Stimulated activated CD4-positive, alpha-beta T cell treated with anti-CD3 and anti-CD28 coated beads, Interleukin-15, amount 100 ng/mL, for 24 hours (primary cell): ENCODE measurements at regions not wholly inside any gene's neighbourhood (a gene's known extent, or its start where the extent isn't known, plus 50 kb on each side); places are given as distances from the start of the nearest gene placed in this dataset.

Source experiments
- DNase-seq: peaks from one replicate; pipeline ENCODE4 v3.0.0-alpha.2; 2020

DNA sequence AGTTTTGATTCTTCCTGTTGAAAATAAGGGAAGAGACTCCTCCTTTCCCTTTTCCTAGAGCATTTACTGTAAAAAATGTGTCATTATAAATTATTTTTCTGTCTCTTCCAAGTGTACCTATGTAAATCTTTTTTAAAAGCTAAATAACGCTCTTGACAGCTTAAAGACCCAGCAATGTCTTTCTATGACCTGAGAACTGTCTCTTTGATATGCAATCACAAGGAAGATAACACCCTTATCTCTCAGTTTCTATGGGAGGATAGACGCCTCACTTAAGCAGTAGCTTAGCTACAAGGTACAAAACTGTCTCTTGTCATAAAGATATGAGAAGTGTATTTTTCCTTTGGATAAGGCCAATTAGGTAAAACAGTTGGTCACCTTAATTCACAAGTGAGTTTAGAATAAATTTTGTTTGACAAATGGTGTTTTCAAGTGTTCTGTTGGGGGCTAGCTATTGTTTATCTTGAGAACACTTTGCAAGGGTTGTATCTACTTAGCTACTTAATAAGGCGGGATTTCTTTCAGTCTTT, 980.6 kb upstream of the EYS start:
- no peak for DNase-seq

DNA sequence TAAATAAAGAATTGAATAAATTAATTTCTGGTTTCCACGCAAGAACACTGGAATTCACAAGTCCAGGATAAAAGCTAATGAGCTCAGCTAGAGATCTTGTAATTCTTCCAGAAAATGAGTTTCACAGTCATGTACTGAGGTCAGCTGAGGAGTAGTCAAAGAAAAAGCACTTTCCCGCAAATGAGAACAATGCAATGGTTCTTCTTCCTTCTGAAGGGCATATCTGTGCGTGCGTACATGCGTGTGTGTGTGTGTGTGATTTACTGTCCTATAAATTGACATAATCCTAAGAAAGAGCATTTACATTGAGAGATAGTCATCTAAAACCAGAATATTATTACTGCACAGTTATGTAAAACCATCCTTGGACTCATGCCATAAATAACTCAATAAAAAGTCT, 968.9 kb upstream of the EYS start:
- DNase-seq: no peak

DNA sequence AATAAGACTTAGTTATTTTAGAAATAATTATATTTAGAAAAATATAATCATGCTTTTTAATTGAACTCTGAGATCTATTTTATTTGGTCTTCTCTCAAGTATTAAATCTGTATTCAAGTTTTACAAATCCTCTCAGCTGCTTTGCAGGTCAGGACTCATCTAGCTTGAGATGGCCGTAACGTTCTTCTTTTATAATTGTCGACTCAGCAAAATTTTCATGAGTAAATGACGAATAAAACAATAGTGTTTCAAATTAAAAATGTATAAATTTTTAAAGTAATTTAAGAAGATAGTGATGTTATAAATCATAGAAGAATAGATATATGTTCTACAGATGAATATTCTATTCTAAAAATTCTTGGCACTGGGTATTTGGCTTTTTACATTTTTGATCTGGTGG, 957.1 kb upstream of the EYS start:
- no peak for DNase-seq

DNA sequence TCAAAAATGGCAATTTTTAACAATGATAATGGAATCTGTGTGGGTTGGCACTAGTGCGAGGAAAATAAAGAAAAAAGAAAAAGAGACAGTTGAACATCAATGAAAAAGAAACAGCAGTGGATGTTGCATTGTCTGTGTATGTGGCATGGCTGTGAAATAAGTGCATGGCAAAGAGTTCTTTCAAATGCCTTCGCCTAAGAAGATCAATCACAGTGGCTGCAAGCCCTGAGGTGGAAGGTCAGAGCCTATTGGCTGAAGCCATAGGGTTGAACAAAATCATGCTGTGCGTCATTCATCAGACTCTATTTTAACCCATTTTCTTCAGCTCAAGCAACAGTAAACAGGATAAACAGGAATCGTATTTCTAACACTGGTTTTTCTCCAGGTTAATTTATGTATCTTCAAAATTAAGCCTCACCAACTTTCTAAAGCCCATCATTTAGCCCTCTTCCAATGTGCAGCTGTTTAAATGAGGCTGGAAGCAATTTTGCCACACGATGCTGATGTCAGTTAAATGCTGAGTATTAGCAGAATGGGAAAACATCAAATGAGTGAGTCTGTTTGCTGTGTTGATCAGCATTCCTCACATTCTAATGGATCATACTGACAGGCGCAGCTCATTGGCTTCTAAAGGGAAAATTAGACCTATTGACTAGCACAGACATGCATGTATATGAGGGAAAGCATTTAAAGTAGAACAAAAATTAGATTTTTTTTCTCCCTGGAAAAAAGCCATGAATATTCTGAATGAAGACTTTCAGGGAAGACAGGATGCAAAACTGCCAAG, 955.9 kb upstream of the EYS start:
- no peak for DNase-seq

DNA sequence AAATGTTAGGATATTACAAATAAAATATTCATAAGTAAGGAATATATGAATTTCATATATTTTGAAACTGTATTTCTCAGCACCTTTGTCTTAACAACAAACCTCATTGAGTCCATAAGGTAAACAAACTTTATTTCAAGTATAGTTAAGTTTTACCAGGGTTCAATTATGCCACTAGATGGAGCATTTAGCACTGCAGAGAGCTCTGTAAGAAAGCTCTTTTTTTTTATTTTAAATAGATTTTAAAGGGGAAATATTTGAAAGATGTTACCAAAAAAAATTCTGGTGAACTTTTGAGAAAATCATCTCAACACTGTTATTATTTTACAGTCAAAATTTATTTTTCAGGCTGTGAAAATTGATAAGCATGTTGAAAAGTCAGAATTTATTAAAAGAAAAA, 955.2 kb upstream of the EYS start:
- DNase-seq: no peak

DNA sequence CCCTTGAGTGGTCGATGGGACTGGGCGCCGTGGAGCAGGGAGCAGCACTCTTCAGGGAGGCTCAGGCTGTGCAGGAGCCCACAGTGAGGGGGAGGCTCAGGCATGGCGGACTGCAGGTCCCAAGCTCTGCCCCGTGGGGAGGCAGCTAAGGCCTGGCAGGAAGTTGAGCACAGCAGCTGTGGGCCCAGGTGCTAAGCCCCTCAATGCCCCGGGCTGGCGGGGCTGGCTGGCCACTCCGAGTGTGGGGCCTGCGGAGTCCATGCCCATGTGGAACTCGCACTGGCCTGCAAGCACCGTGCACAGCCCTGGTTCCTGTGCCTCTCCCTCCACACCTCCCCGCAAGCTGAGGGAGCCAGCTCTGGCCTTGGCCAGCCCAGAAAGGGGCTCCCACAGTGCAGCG, 948.4 kb upstream of the EYS start:
- no peak for DNase-seq

DNA sequence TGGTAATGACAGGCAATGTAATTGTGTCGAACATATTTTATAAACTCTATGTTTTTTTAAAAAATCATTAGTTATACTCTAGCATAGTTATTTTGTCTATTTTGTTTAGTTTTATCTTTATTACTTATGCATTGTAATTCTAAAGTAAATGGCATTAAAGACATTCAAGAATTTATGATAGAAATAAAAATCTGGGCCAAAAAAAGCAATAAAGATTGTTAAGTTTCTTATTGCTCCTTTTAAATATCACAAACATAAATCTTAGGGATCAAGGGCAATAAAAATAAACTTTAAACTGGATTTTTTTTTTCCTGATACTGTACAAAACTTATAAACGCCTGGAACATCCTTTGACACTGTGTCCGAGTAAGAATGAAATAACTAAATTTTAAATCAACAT, 931.5 kb upstream of the EYS start:
- DNase-seq: no peak

DNA sequence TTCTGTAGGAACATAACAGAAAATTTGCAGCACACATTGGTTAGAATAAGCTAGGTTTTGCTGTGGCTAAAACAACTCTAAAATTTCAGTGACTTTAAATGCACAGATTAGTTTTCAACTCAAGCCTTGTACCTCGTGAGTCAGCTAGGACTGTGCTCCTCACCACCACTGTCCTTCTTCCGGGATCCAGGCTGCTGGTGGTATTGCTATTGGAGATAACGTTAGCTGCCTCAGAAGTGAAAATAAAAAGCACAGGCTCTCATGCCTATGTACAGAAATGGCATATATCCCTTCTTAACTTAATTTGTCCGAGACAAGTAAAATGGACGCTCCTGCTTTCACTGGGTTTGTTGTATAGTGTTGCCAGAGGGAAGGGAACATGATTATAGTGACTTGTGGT, 931.1 kb upstream of the EYS start:
- no peak for DNase-seq

DNA sequence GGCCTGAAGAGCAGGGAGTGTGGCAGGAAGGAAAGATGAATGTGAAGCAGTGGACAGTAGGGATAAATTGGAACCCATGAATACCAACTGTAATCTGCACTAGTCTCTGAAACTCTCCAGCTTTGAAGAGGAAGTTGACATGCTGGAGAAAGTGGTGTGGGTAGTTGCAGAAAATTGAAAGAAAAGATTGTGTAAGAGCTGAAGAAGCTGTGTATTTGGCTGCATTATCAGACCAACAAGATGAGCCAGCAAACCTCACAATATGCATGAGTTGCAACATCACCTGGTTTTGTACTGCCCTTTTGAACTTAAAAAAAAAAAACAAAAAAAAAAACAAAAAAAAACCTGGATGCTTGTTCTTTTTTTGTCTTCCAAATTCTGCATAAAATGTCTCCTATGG, 921.9 kb upstream of the EYS start:
- no peak for DNase-seq

DNA sequence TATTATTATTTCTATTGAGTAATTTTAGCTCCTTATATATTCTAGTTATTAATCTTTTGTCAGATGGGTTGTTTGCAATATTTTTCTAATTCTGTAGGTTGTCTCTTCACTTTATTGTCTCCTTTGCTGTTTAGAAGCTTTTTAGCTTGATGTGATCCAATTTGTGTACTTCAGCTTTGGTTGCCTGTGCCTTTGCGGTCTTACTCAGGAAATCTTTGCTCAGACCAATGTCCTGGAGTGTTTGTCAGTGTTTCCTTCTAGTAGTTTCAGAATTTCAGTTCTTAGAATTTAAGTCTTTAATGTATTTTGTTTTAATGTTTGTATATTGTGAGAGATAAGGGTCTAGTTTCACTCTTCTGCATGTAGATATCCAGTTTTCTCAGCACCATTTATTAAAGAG, 916.0 kb upstream of the EYS start:
- no peak for DNase-seq

DNA sequence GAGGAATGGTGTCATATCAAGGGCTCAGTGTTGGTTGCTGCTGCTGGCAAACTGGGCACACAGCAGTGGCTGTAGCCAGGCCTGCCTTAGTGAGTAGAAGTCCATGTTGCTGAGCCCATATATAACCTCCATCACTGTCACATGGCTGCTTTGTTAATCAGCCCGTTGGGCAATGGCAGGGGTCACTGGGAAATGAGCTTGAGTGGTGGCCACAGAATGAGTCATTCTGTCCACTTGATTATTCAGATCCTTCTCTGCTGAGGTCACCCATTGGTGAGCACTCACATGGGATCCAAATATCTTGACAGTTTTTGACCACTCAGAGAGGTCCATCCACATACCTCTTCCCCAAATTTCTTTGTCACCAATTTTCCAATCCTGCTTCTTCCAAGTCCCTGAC, 898.9 kb upstream of the EYS start:
- no peak for DNase-seq

DNA sequence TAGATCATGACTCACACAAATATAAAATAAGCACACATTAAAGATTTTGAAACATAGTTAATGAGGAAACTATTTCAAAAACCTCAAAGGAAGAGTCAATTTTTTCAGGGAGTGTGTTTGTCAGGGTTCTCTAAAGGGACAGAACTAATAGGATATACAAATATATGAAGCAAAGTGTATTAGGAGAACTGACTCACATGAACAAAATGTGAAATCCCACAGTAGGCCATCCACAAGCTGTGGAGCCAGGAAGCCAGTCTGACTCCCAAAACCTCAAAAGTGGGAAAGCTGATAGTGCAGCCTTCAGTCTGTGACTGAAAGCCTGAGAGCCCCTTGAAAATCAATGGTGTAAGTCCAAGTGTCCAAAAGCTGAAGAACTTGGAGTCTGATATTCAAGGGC, 898.0 kb upstream of the EYS start:
- DNase-seq: no peak

DNA sequence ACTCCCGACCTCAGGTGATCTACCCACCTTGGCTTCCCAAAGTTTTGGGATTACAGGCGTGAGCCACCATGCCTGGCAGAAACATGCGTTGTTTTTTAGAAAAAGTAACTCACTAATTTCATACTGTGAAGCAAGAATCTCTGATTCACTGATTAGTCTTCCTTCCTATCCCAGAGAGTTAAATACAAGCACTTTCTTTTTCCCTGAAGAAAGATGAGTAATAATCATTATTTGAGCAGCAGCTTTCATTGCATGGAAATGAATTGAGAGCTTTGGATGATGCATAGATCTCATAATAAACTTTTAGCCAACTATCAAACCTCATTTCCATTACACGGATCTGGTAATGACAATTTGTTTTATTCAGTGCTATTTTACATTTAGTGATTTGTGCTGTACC, 892.5 kb upstream of the EYS start:
- no peak for DNase-seq

DNA sequence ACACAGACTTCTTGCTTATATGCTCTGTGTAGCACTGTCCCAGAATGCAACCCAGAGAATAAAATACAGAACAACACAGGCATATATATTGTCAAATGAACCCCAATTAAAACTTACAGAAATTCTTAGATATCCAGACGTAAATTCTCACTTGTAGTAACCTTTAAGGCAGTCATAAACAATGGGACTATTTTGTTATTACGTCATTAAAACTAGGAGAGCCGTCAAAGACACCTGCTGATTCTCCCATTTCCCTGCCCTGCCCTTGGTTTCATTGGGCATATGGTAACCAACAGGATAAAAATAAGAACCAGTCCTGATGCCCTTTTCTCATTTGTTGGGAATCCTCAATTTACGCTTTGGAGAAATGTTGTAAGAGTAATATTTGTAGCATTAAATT, 871.3 kb upstream of the EYS start:
- no peak for DNase-seq

DNA sequence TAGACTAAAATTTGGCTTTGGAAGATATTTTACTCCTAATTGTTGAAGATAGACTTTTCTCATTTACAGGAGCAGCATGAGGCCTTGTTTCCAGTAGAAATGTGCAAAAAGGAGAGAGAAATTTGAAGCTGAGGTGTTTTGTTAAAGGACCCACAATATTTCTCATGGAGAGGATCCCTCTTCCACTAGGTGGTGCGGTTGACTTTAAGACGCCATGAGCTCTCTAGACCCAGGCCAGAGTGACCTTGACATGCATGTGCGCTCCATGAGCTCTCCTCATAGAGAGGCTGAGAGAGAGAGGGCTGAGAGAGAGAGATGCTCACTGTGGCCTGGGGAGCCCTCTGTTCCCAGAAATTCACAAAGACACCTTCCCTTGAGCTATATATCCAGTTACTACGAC, 861.2 kb upstream of the EYS start:
- DNase-seq: no peak

DNA sequence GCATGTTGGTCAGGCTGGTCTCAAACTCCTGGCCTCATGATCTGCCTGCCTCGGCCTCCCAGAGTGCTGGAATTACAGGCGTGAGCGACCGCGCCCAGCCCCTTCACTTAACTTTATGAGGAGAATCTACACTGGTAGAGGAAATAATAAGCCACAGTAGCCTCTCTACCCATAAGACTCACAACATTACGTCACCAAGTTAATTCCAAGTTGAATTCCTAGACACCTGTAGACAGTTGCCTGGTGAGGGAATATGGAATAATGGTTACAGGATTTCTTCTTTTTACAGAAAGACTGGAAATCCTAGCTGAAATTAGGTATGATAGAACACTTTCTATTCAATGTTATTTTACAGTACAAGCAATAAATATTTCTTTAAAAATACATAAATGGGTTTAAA, 854.5 kb upstream of the EYS start:
- DNase-seq: no peak

DNA sequence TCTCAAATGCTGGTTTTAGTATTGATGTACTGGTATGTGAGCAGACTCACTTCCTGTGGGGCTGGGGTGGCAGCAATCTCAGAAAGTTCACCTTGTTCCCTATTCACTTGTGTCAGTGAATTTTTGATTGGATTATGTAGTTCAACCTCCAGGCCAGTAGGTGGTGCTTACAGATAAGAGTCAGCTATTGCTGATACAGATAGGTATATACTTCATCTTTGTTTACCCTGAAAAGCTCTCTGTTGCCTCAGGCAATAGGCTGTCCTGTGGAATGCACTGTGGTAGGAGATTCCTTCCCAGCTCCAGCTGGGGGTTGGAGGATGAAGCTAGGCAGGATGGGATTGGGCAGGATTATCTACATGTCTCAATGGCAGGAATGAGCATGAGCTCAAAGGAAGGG, 851.2 kb upstream of the EYS start:
- no peak for DNase-seq

DNA sequence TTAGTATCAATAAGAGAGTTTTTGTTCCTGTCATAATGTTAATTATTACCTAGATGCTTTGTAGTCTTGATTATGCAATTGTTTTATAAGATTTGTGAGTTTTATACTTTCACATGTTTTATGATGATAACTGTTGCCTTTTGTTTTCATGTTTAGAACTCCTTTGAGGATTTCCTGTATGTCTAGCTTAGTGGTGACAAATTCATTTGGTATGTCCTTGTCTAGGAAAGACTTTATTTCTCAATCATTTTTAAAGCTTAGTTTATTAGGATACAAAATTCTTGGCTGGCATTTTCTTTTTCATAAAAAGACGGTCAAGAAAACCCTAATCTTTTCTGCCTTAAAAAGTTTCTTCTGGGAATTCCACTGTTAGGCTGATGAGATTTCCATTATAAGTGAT, 849.9 kb upstream of the EYS start:
- DNase-seq: no peak

DNA sequence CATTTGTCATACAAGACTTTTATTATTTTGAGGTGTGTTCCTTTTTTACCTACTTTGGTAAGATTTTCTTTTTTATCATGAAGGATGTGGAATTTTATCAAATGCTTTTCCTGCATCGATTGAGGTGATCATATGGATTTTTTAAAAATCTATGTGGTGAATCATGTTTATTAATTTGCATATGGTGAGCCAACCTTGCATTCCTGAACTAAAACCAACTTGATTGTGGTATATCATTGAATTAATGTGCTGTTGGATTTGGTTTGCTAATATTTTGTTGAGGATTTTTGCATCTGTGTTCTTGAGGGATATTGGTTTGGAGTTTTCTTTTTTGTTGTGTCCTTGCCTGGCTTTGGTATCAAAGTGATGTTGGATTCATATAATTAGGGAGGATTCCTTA, 848.1 kb upstream of the EYS start:
- no peak for DNase-seq

DNA sequence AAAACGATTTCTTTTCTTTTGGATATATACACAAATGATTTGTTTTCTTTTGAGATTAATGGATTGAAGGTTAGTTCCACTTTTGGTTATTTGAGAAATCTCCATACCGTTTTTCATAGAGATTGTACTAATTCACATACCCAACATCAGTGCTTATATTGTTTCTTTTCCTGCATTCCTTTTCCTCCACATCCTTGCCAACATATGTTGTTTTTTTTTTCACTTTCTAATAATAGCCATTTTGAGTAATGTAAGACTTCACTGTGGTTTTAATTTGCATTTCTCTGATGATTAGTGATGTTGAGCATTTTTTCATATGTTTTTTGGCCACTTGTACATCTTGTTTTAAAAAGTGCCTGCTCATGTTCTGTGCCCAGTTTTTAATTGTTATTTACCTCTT, 846.4 kb upstream of the EYS start:
- DNase-seq: no peak

DNA sequence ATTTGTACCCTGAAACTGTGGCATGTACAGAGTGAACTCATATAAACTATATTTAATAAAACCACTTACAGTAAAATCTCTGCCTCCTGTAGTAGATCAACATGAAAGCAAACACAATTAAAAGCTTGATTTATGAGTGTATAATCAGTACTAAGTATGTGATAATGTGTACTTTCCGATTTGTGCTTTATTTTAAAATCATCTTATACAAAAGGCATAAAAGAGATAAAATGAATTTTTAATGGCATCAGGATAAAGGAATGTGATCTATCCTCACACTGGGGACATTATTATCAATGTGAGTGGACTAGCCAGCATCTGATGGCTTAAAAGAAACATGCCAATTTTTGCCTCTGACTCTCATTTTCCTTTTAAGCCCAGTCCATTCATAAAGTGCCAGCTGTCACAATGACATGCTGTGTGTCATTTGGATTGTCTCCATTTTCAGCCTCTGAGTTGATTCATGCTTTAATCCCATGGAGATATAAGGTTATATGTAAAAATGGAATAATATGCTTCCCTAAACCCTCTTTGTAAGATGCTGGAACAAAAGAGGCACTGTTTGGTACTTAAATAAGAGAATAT, 831.6 kb upstream of the EYS start:
- DNase-seq: no peak

DNA sequence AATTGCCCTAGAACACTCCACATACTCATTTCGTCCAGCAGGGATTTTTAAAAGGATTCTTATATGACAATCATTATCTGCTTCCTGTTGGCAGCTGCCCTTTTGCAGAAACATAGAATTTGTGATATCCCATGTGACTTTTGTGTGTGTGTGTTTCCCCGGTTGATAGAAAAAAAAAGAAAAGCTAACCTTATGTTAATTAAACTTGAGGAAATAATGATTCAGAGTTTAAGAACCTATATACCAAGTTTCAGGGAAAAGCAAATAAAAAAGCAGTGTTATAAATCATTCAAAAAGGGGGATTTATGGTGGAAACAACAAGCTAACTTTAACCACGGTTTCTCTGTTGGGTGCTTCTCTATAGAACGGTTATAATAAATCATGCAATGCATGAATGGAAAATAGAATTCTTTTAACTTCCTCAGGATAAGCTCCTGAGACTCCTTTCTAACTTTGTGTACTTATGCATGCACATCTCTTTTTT, 826.9 kb upstream of the EYS start:
- DNase-seq: no peak

DNA sequence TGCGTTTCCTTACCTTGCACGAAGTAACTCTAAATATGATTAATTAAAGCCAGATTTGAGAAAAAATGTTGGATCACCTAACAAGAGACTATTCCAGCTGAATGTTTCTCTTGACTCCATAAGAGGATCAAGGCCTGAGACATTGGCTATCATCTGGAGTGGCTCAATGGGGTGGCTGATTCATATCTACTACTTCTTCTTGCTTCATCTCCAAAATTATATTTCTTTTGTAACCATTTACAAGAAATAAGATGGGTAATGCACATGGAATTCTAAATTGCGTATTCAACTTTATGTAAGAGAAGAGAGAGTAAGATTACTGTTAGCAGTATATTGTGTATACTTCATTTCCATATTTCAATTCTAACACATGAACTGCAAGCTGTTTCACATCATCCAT, 819.0 kb upstream of the EYS start:
- DNase-seq: no peak

DNA sequence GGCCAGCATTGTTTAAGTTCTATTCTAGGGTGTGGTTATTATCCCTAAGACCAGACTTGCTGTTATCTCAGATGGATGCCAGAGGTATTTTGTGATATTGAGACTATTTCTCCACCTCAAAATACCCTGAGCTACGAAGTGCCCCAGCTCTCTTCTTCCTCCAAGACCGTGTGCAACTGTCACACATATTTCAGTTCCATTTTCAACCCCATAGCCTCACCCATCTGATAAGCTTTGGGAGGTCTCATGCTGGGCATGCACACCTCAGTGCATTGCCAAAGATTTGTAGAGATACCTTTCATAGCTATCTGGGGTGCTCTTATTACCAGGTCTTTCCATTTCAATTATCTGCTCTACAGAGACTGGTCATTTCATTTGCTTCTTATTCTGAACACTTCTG, 815.8 kb upstream of the EYS start:
- DNase-seq: no peak

DNA sequence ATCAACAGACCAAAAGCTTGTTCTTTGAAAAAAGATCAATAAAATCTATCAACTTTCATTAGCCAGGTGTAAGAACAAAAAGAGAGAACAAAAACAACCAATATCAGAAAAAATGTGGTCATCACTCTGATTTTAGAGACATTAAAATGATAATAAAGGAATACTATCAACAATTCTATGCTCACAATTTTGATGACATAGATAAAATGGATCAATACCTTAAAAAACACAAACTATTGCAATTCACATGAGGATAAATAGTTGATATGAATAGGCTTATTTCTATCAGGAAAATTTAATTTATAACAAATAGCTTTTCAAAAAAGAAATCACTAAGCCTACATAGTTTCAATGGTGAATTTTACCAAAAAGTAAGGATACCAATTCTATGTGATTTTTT, 809.4 kb upstream of the EYS start:
- DNase-seq: no peak
